Loucy (cell line): ENCODE measurements at regions not wholly inside any gene's neighbourhood (a gene's known extent, or its start where the extent isn't known, plus 50 kb on each side); places are given as distances from the start of the nearest gene placed in this dataset.

Source experiments
- EZH2phosphoT487 ChIP-seq: fragments of 200-600 bp; IDR thresholded peaks from 2 replicates; pipeline ENCODE4 v1.6.1; 2018; ENCODE audit warnings: antibody characterized with exemption, mild to moderate bottlenecking, moderate library complexity, borderline replicate concordance
- TF ChIP-seq, protein P1 (sequence below): fragments of 200-600 bp; sonication (generic); conservative IDR thresholded peaks from 2 replicates; pipeline ENCODE4 v1.5.1; 2014; ENCODE audit warnings: mild to moderate bottlenecking, antibody characterized with exemption, low read length

DNA sequence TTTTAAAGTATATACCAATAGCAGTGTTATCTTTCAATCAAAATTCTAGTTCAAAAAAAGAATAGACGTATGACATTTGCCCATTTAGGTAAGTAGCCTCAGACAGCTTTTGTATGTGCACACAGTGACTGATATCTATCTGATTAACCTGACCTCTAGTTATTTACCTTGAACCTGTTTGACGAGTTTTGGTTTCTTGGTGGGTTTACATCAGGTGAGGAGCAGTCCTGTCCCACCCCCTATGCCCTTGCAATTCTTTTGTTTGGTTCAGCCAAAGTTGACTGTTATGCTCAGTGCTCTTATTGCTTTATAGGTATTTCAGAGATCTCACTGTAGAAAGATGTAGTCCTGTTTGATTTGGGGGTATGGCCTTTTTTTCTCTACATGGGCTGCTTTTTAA lies 147.2 kb downstream of the ISOC1 start:
- TF ChIP-seq, protein P1, sequence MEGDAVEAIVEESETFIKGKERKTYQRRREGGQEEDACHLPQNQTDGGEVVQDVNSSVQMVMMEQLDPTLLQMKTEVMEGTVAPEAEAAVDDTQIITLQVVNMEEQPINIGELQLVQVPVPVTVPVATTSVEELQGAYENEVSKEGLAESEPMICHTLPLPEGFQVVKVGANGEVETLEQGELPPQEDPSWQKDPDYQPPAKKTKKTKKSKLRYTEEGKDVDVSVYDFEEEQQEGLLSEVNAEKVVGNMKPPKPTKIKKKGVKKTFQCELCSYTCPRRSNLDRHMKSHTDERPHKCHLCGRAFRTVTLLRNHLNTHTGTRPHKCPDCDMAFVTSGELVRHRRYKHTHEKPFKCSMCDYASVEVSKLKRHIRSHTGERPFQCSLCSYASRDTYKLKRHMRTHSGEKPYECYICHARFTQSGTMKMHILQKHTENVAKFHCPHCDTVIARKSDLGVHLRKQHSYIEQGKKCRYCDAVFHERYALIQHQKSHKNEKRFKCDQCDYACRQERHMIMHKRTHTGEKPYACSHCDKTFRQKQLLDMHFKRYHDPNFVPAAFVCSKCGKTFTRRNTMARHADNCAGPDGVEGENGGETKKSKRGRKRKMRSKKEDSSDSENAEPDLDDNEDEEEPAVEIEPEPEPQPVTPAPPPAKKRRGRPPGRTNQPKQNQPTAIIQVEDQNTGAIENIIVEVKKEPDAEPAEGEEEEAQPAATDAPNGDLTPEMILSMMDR = no peak
- no peak for TF ChIP-seq EZH2phosphoT487
